ENCODE measurements at regions not wholly inside any gene's neighbourhood (a gene's known extent, or its start where the extent isn't known, plus 50 kb on each side); places are given as distances from the start of the nearest gene placed in this dataset. TPM values are rescaled to one million over a fixed set of nuclear protein-coding genes. Genes with fewer than 3 reads are reported as not detected.

DNA sequence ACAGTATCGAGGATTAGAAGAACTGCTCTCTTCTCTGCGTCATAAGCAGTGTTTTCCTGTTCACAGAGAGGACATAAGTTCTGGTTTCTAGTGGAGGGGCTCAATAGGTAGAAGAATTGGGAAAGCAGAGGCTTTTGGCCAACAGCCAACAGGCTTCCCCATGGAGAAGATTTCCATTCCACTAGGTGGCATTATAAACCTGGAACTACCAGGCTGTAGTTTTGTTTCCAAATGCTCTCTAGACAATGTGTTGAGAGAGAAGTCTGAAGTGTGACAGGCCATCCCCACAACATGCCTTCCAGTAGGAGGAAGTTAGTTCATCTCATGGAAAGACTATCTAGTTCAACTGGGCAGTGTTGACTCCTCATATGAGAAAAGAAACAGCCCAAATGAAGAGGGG lies 63.8 kb upstream of the ANXA10 start:
- Histone ChIP-seq H3K27ac (no peak overlapping the region), H3K9me3 (no peaks in the 10 kb centered on the region), H3K4me3 (replicated peaks in 1 of 3) (no peak overlapping the region), H3K27me3 (no peaks in the 10 kb centered on the region), H3K4me1 (no peaks in the 10 kb centered on the region), H3K36me3 (no peaks in the 10 kb centered on the region)
- TF ChIP-seq, protein P1, sequence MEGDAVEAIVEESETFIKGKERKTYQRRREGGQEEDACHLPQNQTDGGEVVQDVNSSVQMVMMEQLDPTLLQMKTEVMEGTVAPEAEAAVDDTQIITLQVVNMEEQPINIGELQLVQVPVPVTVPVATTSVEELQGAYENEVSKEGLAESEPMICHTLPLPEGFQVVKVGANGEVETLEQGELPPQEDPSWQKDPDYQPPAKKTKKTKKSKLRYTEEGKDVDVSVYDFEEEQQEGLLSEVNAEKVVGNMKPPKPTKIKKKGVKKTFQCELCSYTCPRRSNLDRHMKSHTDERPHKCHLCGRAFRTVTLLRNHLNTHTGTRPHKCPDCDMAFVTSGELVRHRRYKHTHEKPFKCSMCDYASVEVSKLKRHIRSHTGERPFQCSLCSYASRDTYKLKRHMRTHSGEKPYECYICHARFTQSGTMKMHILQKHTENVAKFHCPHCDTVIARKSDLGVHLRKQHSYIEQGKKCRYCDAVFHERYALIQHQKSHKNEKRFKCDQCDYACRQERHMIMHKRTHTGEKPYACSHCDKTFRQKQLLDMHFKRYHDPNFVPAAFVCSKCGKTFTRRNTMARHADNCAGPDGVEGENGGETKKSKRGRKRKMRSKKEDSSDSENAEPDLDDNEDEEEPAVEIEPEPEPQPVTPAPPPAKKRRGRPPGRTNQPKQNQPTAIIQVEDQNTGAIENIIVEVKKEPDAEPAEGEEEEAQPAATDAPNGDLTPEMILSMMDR (IDR thresholded peaks at IDR 0.05), result no peak
- TF ChIP-seq POLR2A (IDR thresholded peaks at IDR 0.05), result no peak
- no peak for DNase-seq
- 93 to 94% methylated on average over 2 of the region's 2 CpGs for WGBS, 2 donors
- intact Hi-C loops (cut with DNase I), result no loop called here

GRCh38 chr4:168028970-168029597 lies 63.3 kb upstream of the ANXA10 start:
- H3K36me3 ChIP-seq, result no peaks in the 10 kb centered on the region
- no peak for DNase-seq
- no peak overlapping the region for H3K27ac ChIP-seq
- intact Hi-C loops (cut with DNase I), result no loop called here
- WGBS, 2 donors, result 74 to 82% methylated on average over 5 of the region's 5 CpGs
- no peaks in the 10 kb centered on the region for H3K9me3 ChIP-seq
- no peak for TF ChIP-seq POLR2A (IDR thresholded peaks at IDR 0.05)
- TF ChIP-seq, protein P1 (IDR thresholded peaks at IDR 0.05), result no peak
- H3K4me1 ChIP-seq, result no peaks in the 10 kb centered on the region
- no peaks in the 10 kb centered on the region for H3K27me3 ChIP-seq
- no peak overlapping the region for H3K4me3 ChIP-seq (replicated peaks in 1 of 3)

GRCh38 chr4:168037676-168038075 lies 54.7 kb upstream of the ANXA10 start:
- no peaks in the 10 kb centered on the region for H3K9me3 ChIP-seq
- no peak for DNase-seq
- 77 to 86% methylated on average over 2 of the region's 2 CpGs for WGBS, 2 donors
- intact Hi-C loops (cut with DNase I), result no loop called here
- no peaks in the 10 kb centered on the region for H3K36me3 ChIP-seq
- no peak overlapping the region for H3K27ac ChIP-seq
- no peak overlapping the region for H3K4me3 ChIP-seq (replicated peaks in 1 of 3)
- no peaks in the 10 kb centered on the region for H3K27me3 ChIP-seq
- TF ChIP-seq, protein P1 (IDR thresholded peaks at IDR 0.05), result no peak
- no peak for TF ChIP-seq POLR2A (IDR thresholded peaks at IDR 0.05)
- H3K4me1 ChIP-seq, result no peaks in the 10 kb centered on the region

DNA sequence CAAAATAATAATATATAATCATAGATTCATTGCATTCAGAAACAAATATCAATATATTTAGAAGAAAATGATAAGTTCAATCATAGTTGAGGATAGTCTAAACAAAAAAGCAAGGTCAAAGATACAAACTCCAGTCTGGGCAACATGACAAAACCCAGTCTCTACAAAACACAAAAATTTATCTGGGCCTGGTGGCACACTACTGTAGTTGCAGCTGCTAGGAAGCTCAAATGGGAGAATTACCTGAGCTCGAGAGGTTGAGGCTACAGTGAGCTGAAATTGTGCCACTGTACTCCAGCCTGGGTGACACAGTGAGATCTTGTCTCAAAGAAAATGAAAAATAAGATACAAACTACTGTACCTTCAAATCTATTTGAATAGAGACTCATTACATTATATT lies 52.7 kb upstream of the ANXA10 start:
- 78 to 95% methylated on average over 1 of the region's 1 CpG for WGBS, 2 donors
- H3K4me3 ChIP-seq (replicated peaks in 1 of 3), result no peak overlapping the region
- H3K36me3 ChIP-seq, result no peaks in the 10 kb centered on the region
- no peaks in the 10 kb centered on the region for H3K4me1 ChIP-seq
- TF ChIP-seq POLR2A (IDR thresholded peaks at IDR 0.05), result no peak
- H3K27ac ChIP-seq, result no peak overlapping the region
- DNase-seq, result no peak
- intact Hi-C loops (cut with DNase I), result no loop called here
- H3K27me3 ChIP-seq, result no peaks in the 10 kb centered on the region
- H3K9me3 ChIP-seq, result no peaks in the 10 kb centered on the region

Small RNAs in the stretch of these regions (small RNA-seq; reads per million reads assigned to genes)
- not detected for gene RN7SL776P

Data from thyroid gland (tissue), 4 donors.